ENCODE measurements at regions not wholly inside any gene's neighbourhood (a gene's known extent, or its start where the extent isn't known, plus 50 kb on each side); places are given as distances from the start of the nearest gene placed in this dataset.
A peak's percentile ranks its signal among the peaks of the same experiment; 100 is the strongest.

DNA sequence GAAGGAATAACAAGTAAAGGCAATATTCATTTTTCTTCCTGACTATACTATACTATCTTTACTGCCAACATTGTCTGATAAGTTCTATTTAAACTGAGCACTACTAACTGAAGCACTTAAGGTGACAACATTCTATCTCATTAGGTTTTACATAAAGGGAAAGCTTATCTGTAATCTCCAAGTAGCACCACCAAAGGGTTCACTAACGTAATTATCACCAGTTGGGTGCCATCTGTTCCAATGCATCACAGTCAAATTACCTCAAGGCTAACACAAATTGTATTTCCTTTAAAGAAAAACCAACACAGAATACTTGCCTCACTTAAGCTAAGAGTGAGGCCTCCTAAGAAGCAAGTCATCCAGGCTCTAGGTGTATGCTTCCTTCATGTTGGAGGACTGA lies 453.8 kb downstream of the RAP2B start:
- Mint-ChIP-seq H3K27ac (peak overlapping the region; percentile 27; the same call in 1 of the 2 replicates), H3K36me3 (ENCODE audit: low read depth) (no peaks in the 10 kb centered on the region; the same call in 1 of the 2 replicates), H3K4me1 (ENCODE audit: low read depth) (peaks cover 31% of the 10 kb centered on the region), H3K27me3 (ENCODE audit: insufficient read depth) (no peaks in the 10 kb centered on the region; the same call in 1 of the 2 replicates), H3K4me3 (no peak overlapping the region), H3K9me3 (no peaks in the 10 kb centered on the region)
- DNase-seq, result no peak
- TF ChIP-seq, protein P1, sequence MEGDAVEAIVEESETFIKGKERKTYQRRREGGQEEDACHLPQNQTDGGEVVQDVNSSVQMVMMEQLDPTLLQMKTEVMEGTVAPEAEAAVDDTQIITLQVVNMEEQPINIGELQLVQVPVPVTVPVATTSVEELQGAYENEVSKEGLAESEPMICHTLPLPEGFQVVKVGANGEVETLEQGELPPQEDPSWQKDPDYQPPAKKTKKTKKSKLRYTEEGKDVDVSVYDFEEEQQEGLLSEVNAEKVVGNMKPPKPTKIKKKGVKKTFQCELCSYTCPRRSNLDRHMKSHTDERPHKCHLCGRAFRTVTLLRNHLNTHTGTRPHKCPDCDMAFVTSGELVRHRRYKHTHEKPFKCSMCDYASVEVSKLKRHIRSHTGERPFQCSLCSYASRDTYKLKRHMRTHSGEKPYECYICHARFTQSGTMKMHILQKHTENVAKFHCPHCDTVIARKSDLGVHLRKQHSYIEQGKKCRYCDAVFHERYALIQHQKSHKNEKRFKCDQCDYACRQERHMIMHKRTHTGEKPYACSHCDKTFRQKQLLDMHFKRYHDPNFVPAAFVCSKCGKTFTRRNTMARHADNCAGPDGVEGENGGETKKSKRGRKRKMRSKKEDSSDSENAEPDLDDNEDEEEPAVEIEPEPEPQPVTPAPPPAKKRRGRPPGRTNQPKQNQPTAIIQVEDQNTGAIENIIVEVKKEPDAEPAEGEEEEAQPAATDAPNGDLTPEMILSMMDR (IDR thresholded peaks at IDR 0.05), result no peak

DNA sequence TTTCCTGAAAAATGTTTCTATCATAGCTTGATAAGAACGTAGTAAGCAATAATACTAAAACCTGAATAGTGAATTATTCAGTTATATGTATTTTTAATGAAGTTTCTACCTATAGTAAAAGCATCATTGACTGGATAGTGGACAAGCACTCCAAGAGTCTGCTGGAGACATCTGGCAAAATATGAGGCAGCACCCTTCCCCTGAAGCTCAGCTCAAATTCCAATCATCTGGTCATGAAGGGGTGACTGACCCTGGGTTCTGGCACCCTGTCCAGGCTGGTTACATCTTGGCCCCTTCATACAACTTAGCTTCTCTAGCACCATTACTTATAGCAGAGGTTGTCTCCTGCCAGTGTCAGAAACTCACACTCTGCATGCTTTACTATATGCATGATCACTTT lies 455.4 kb downstream of the RAP2B start:
- no peak for DNase-seq
- no peaks in the 10 kb centered on the region; the same call in 1 of the 2 replicates for H3K36me3 Mint-ChIP-seq (ENCODE audit: low read depth)
- H3K9me3 Mint-ChIP-seq, result no peaks in the 10 kb centered on the region
- H3K27me3 Mint-ChIP-seq (ENCODE audit: insufficient read depth), result no peaks in the 10 kb centered on the region
- TF ChIP-seq, protein P1 (IDR thresholded peaks at IDR 0.05), result no peak
- no peak overlapping the region for H3K27ac Mint-ChIP-seq
- H3K4me1 Mint-ChIP-seq (ENCODE audit: low read depth), result peaks cover 43% of the 10 kb centered on the region
- no peak overlapping the region for H3K4me3 Mint-ChIP-seq

DNA sequence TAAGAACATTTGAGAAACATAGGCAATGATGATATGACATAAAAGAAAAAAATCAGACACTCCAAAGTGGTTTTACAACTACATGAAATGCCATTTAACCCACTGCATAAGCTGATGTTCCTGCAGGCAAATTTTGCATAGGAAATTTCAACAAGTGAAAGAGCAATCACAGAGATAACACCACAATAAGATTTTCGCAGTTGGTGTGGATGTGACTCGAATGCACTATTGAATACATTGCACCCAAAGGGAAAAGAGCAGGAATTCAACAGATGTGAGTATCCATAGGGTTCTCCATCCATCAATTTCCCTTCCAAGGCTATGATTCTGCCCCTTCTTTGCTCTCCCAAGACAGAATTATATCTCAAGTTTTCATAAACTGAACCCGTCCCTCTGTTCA lies 456.1 kb downstream of the RAP2B start:
- Mint-ChIP-seq H3K4me1 (ENCODE audit: low read depth) (peaks cover 41% of the 10 kb centered on the region), H3K27ac (no peak overlapping the region), H3K9me3 (no peaks in the 10 kb centered on the region), H3K4me3 (no peak overlapping the region), H3K27me3 (ENCODE audit: insufficient read depth) (no peaks in the 10 kb centered on the region), H3K36me3 (ENCODE audit: low read depth) (no peaks in the 10 kb centered on the region; the same call in 1 of the 2 replicates)
- DNase-seq, result no peak
- TF ChIP-seq, protein P1 (IDR thresholded peaks at IDR 0.05), result no peak

DNA sequence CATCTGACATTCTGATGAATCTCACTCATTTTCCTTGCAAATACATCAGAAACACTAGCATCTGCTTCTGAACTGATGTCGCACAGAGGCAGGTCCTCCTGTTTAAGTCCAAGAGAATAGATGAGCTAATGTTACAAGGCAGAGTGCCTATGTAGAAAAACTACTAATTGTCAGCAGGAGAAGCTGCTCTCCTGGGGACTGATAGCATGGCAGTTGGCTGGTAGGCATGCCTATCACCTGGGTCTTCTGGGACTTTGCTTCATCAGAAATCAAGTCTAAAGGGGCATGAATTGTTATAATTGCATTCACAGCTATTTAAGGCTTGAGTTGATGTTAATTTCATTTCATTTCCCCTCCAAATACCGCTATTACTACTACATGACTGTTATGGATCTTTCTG lies 457.2 kb downstream of the RAP2B start:
- TF ChIP-seq, protein P1 (IDR thresholded peaks at IDR 0.05), result no peak
- Mint-ChIP-seq H3K36me3 (ENCODE audit: low read depth) (no peaks in the 10 kb centered on the region; the same call in 1 of the 2 replicates), H3K9me3 (no peaks in the 10 kb centered on the region), H3K27me3 (ENCODE audit: insufficient read depth) (no peaks in the 10 kb centered on the region), H3K4me1 (ENCODE audit: low read depth) (peaks cover 30% of the 10 kb centered on the region), H3K4me3 (no peak overlapping the region), H3K27ac (no peak overlapping the region)
- no peak for DNase-seq

DNA sequence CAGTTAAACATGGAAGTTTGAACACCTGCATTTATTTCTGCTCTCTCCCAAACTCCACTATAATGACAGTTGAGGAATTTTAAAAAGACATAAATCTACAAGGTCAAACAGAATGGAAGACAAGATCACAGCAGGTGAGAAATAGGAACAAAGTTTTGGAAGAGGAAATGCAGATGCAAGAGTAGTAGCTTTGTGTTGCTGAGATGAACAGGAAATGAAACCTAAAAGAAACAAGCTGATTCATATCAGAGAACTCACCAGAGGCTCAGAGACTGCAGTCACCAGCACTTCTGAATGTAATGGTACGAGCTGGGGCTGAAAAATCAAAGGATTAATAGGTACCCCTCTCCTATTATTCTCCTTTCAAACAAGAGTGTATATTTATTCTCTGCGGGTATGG lies 459.9 kb downstream of the RAP2B start:
- Mint-ChIP-seq H3K9me3 (no peaks in the 10 kb centered on the region), H3K27me3 (ENCODE audit: insufficient read depth) (peaks cover 3% of the 10 kb centered on the region; the same call in 1 of the 2 replicates), H3K4me3 (peak overlapping the region; percentile 7; the same call in 1 of the 2 replicates), H3K27ac (no peak overlapping the region; the same call in 1 of the 2 replicates), H3K4me1 (ENCODE audit: low read depth) (peaks cover 12% of the 10 kb centered on the region), H3K36me3 (ENCODE audit: low read depth) (no peaks in the 10 kb centered on the region; the same call in 1 of the 2 replicates)
- TF ChIP-seq, protein P1 (IDR thresholded peaks at IDR 0.05), result no peak
- no peak for DNase-seq

DNA sequence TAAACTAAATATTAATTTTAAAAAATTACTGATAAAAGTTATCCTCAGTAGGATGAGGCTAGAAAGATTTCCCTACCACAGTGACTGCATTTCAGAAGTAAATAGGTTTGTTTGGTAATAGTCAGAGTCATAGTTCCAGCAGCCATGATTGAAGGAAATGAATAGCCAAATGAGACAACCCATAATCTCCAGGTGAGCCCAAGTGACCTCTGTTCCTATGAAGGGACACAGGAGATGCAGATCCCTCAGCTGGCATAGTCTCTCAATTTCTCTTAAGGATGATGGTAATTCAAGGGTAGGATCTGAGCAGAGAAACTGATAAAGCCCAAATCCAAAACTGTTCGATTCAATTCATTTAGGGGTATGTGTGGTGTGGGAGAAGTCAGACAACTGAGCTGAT lies 461.8 kb downstream of the RAP2B start:
- peaks cover 12% of the 10 kb centered on the region for H3K4me1 Mint-ChIP-seq (ENCODE audit: low read depth)
- no peak for DNase-seq
- H3K27me3 Mint-ChIP-seq (ENCODE audit: insufficient read depth), result peaks cover 5% of the 10 kb centered on the region
- H3K9me3 Mint-ChIP-seq, result no peaks in the 10 kb centered on the region
- H3K36me3 Mint-ChIP-seq (ENCODE audit: low read depth), result no peaks in the 10 kb centered on the region; the same call in 1 of the 2 replicates
- no peak overlapping the region for H3K4me3 Mint-ChIP-seq
- H3K27ac Mint-ChIP-seq, result no peak overlapping the region
- TF ChIP-seq, protein P1 (IDR thresholded peaks at IDR 0.05), result no peak
